ENCODE measurements at regions not wholly inside any gene's neighbourhood (a gene's known extent, or its start where the extent isn't known, plus 50 kb on each side); places are given as distances from the start of the nearest gene placed in this dataset.
"Not testable (repeated sequence)": the region's sequence is repeated elsewhere in the genome, so short reads cannot be mapped to it uniquely, and the experiment has no call there.

- no peak for TF ChIP-seq CTCF (conservative IDR thresholded peaks at IDR 0.05; ENCODE audit: low read depth, low read length)
- H3K4me3 ChIP-seq (ENCODE audit: low read depth, low read length) = no peak overlapping the region
- DNase-seq (ENCODE audit: low read depth) = no peak
Measured at GRCh38 chr4:89493367-89493766, 185.8 kb upstream of the GPRIN3 start.

- H3K4me3 ChIP-seq (ENCODE audit: low read depth, low read length) = no peak overlapping the region
- TF ChIP-seq CTCF (conservative IDR thresholded peaks at IDR 0.05; ENCODE audit: low read depth, low read length) = no peak
- peak; percentile 89 for DNase-seq (ENCODE audit: low read depth)
Measured at GRCh38 chr4:89492581-89493071, 185.0 kb upstream of the GPRIN3 start.

- no peak for DNase-seq (ENCODE audit: low read depth)
- no peak overlapping the region for H3K4me3 ChIP-seq (ENCODE audit: low read depth, low read length)
- no peak for TF ChIP-seq CTCF (conservative IDR thresholded peaks at IDR 0.05; ENCODE audit: low read depth, low read length)
Measured at GRCh38 chr4:89491761-89492160, 184.2 kb upstream of the GPRIN3 start.

GRCh38 chr4:89489921-89490431, 182.4 kb upstream of the GPRIN3 start:
- H3K4me3 ChIP-seq (ENCODE audit: low read depth, low read length); DNase-seq (ENCODE audit: low read depth): not testable (repeated sequence)

GRCh38 chr4:89489338-89489771, 181.8 kb upstream of the GPRIN3 start:
- H3K4me3 ChIP-seq (ENCODE audit: low read depth, low read length) = no peak overlapping the region
- TF ChIP-seq CTCF (conservative IDR thresholded peaks at IDR 0.05; ENCODE audit: low read depth, low read length) = no peak
- peak; percentile 22 for DNase-seq (ENCODE audit: low read depth)

- DNase-seq (ENCODE audit: low read depth) = no peak
- no peak overlapping the region for H3K4me3 ChIP-seq (ENCODE audit: low read depth, low read length)
- TF ChIP-seq CTCF (conservative IDR thresholded peaks at IDR 0.05; ENCODE audit: low read depth, low read length) = no peak
Measured at GRCh38 chr4:89488736-89489135, 181.1 kb upstream of the GPRIN3 start.

GRCh38 chr4:89486673-89487072, 179.1 kb upstream of the GPRIN3 start:
- DNase-seq (ENCODE audit: low read depth) = no peak
- no peak overlapping the region for H3K4me3 ChIP-seq (ENCODE audit: low read depth, low read length)
- no peak for TF ChIP-seq CTCF (conservative IDR thresholded peaks at IDR 0.05; ENCODE audit: low read depth, low read length)
